GM18526 (cell line): ENCODE measurements at regions not wholly inside any gene's neighbourhood (a gene's known extent, or its start where the extent isn't known, plus 50 kb on each side); places are given as distances from the start of the nearest gene placed in this dataset.

ENCODE experiments used
- POLR2A ChIP-seq: IDR thresholded peaks from 3 replicates; pipeline ENCODE4 v1.6.1; 2011; ENCODE audit not compliant: insufficient read length; ENCODE audit errors: extremely low read depth

- no peak for TF ChIP-seq POLR2A
These were observed 137.2 kb downstream of the TFCP2L1 start for GRCh38 chr2:121147766-121148165.

DNA sequence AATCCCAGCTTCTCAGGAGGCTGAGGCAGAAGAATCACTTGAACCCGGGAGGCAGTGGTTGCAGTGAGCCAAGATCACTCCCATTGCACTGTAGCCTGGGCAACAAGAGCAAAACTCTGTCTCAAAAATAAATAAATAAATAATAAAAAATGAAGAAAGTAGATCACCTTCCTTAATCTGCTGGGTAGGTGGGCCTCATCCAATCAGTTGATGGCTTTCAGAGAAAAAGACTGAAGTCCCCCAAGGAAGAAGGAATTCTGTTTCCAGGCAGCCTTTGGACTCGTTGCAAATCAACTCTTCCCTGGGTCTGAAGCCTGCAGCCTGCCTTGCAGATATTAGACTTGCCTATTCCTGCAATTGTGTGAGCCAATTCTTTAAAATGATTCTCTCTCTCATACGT, 136.5 kb downstream of the TFCP2L1 start:
- no peak for TF ChIP-seq POLR2A

DNA sequence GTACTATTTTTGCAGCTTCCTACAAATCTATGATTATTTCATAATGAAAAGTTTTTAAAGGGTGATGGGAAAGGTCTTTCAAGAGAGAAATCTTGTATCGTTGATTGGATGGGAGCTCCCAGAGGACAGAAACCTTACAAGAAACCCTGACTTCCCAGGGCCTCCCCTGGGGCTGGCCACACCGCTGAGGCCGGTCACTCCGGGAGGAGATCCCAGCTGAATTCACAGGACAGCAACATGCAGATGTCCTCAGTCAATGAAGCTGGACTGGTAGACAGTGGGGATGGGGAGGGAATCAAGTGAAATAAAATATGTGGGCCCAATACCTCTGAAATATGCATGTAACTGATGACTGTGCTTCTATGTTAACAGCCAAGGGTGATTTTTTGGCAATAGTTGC, 135.6 kb downstream of the TFCP2L1 start:
- no peak for TF ChIP-seq POLR2A

- TF ChIP-seq POLR2A: no peak
These were observed 134.9 kb downstream of the TFCP2L1 start for GRCh38 chr2:121150126-121150525.

DNA sequence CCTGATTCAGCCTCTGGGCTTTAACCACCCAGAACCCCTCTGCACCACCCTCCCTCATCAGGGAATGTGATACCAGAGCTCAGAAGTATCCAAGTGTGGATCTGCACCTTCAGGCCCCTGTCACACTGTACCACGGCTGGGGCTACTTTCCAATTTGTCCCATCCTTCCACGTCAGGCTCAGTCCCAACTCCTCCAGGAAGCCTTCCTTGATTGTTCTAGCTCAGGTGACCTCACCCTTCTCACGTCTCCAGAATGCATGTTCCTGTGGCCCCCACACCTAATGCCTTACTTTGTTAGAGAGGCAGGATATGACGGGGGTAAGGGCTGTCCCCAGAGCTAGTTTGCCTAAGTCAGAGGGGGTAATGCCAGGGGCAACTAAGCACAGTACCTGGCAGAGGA, 134.3 kb downstream of the TFCP2L1 start:
- no peak for TF ChIP-seq POLR2A

DNA sequence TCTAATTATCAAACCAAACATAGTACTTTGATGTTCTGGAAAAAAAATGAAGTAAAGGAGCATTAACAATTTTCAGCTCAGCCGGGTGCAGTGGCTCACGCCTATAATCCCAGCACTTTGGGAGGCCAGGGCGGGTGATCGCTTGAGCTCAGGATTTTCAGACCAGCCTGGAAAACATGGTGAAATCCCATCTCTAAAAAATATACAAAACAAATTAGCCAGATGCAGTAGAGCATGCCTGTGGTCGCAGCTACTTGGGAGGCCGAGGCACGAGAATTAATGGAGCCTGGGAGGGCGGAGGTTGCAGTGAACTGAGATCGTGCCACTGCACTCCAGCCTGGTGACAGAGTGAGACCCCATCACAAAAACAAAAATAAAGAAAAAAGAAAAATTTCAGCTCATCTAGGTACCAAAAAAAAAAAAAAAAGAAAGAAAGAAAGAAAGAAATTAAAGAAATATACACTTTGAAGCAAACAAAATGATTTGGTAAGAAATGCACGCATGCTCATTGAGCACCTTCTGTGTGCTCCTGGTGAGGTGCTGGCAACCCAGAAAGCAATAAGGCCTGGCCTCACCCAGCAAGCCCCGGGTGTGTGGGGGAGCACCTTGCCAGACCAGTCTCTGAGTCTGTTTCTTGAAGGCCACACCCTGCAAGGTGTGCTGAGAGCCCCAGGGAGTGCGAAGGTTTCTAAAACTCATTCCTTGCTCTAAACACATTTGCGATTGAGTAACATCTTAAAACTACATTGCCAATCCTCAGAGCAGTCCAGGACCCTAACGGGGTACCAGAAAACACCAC, 133.5 kb downstream of the TFCP2L1 start:
- TF ChIP-seq POLR2A: no peak

GRCh38 chr2:121152861-121153260, 132.1 kb downstream of the TFCP2L1 start:
- no peak for TF ChIP-seq POLR2A

GRCh38 chr2:121153516-121153915, 131.5 kb downstream of the TFCP2L1 start:
- TF ChIP-seq POLR2A: no peak

- no peak for TF ChIP-seq POLR2A
These were observed 129.4 kb downstream of the TFCP2L1 start for GRCh38 chr2:121155502-121156056.

GRCh38 chr2:121159291-121160071, 125.5 kb downstream of the TFCP2L1 start:
- no peak for TF ChIP-seq POLR2A

DNA sequence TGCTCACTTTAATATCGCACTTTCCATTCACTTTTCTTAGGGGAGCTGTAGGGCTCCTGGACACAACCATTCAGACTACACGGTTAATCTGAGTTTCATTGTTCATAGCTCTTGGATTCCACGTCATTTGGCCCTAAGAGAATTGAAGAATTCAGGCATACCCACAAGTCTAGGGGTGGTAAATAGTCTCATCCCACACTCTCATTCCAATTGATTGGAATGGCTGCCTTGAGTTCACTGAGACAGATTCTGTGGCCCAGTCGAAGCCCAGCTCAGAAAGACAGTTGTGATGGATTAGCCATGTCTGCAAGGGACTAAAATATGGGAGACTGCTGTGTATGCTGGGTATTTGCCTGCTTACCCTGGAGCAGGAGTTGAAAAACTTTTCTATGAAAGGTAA, 124.6 kb downstream of the TFCP2L1 start:
- TF ChIP-seq POLR2A: no peak

GRCh38 chr2:121161272-121161671, 123.7 kb downstream of the TFCP2L1 start:
- TF ChIP-seq POLR2A: no peak

DNA sequence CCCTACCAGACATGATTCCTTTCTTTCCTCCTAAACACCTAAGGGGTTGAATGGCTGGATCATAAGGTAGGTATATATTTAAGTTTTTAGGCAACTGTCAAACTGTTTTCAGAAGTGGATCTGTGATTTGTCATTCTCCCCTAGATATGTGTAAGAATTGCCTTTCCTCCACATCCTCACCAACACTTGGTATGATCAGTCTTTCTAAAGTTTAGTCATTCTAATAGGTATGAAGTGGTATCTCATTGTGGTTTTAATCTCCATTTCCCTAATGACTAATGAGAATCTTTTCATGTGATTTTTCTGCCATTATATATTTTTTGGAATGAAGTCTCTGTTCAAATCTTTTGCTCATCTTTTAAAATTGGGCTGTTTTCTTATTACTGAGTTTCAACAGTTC, 122.1 kb downstream of the TFCP2L1 start:
- TF ChIP-seq POLR2A: no peak

- TF ChIP-seq POLR2A: no peak
These were observed 121.0 kb downstream of the TFCP2L1 start for GRCh38 chr2:121164042-121164441.

GRCh38 chr2:121165038-121165542, 119.9 kb downstream of the TFCP2L1 start:
- TF ChIP-seq POLR2A: no peak
